ENCODE measurements at regions not wholly inside any gene's neighbourhood (a gene's known extent, or its start where the extent isn't known, plus 50 kb on each side); places are given as distances from the start of the nearest gene placed in this dataset.

DNA sequence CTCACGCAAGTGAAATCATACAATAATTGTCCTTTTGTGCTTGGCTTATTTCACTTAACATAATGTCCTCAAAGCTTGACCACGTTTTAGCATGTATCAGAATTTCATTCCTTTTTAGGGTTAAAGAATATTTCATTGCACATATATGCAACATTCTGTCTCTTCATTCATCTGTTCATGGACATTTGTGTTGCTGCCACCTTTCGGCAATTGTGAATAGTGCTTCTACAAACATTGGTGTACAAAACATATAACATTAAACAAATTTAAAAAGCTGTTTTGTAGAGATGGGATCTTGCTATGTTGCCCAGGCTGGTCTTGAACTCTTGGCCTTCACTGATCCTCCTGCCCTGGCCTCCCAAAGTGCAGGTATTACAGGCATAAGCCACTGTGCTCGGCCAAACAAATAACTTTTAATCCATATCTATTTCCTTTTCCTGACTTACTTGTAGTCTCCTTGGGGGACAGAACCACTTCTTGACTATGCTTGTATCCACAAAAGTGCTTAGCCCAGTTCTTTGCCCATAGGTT, 209.3 kb downstream of the SLC4A3 start:
- no peak overlapping the region for H3K27ac ChIP-seq (ENCODE audit: low read depth in 1 of 2, low read length in 1 of 2)
- no peaks in the 10 kb centered on the region for H3K4me1 ChIP-seq (ENCODE audit: control insufficient read depth in 5 of 5, insufficient read depth in 5 of 5, low read length in 5 of 5)
- TF ChIP-seq, protein P1, sequence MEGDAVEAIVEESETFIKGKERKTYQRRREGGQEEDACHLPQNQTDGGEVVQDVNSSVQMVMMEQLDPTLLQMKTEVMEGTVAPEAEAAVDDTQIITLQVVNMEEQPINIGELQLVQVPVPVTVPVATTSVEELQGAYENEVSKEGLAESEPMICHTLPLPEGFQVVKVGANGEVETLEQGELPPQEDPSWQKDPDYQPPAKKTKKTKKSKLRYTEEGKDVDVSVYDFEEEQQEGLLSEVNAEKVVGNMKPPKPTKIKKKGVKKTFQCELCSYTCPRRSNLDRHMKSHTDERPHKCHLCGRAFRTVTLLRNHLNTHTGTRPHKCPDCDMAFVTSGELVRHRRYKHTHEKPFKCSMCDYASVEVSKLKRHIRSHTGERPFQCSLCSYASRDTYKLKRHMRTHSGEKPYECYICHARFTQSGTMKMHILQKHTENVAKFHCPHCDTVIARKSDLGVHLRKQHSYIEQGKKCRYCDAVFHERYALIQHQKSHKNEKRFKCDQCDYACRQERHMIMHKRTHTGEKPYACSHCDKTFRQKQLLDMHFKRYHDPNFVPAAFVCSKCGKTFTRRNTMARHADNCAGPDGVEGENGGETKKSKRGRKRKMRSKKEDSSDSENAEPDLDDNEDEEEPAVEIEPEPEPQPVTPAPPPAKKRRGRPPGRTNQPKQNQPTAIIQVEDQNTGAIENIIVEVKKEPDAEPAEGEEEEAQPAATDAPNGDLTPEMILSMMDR (IDR thresholded peaks at IDR 0.05; ENCODE audit: control extremely low read depth, extremely low read depth): no peak
- H3K4me3 ChIP-seq: no peak overlapping the region
- WGBS, 2 donors: 75 to 84% methylated on average over 4 of the region's 4 CpGs
- no peak overlapping the region for H3K9ac ChIP-seq (ENCODE audit: insufficient read depth in 1 of 2, low read length in 2 of 2)
- peaks cover 0 to 3% (median 0%) of the 10 kb centered on the region in 4 donors for H3K9me3 ChIP-seq (ENCODE audit: control insufficient read depth in 4 of 4, insufficient read depth in 3 of 4, low read length in 3 of 4)
- DNase-seq: no peak
- ATAC-seq (ENCODE audit: insufficient read depth, low FRiP score): no peak
- H3K27me3 ChIP-seq (ENCODE audit: control insufficient read depth in 3 of 3, insufficient read depth in 3 of 3, low read length in 2 of 3): no peaks in the 10 kb centered on the region
- H3K36me3 ChIP-seq (ENCODE audit: control insufficient read depth in 4 of 4, insufficient read depth in 4 of 4, low read length in 4 of 4): no peaks in the 10 kb centered on the region

DNA sequence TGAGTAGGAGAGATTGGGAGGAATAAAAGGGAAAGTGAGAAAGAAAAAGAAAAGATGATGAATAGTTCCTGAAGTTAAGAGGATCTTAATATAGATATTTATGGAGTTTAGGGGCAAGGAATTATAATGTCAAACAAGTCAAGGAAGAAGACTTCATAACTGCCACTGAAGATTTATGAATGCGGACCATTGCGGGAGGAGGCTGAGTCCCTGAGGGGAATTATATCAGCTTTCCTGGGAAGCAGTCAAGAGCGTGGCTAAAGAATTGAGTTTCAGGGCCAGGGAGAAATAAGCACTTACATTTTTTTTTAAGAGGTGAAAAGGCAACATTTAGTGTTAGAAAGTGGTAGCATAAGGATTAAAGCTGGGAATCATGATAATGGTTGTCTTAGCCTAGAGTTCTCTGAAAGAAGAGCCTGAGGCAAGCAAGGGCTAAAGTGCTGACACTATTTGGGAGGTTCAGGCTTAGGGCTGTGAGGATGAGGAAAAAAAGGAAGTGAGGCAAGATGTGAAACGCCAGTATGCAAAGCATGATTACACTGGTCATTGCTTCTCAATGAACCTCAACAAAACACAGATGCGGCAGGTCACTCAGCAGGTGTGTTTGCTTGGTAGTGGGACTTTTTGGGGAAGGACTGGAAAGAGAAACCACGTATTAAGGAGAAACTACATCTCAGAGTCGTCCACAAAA, 217.1 kb downstream of the SLC4A3 start:
- ATAC-seq (ENCODE audit: insufficient read depth, low FRiP score): no peak
- H3K27ac ChIP-seq (ENCODE audit: low read depth in 1 of 2, low read length in 1 of 2): no peak overlapping the region
- H3K4me1 ChIP-seq (ENCODE audit: control insufficient read depth in 5 of 5, insufficient read depth in 5 of 5, low read length in 5 of 5): no peaks in the 10 kb centered on the region
- DNase-seq: no peak
- no peak overlapping the region for H3K9ac ChIP-seq (ENCODE audit: insufficient read depth in 1 of 2, low read length in 2 of 2)
- WGBS, 2 donors: 56 to 68% methylated on average over 7 of the region's 7 CpGs
- no peaks in the 10 kb centered on the region for H3K9me3 ChIP-seq (ENCODE audit: control insufficient read depth in 4 of 4, insufficient read depth in 3 of 4, low read length in 3 of 4)
- no peaks in the 10 kb centered on the region for H3K27me3 ChIP-seq (ENCODE audit: control insufficient read depth in 3 of 3, insufficient read depth in 3 of 3, low read length in 2 of 3)
- H3K36me3 ChIP-seq (ENCODE audit: control insufficient read depth in 4 of 4, insufficient read depth in 4 of 4, low read length in 4 of 4): no peaks in the 10 kb centered on the region
- TF ChIP-seq, protein P1 (IDR thresholded peaks at IDR 0.05; ENCODE audit: control extremely low read depth, extremely low read depth): no peak
- no peak overlapping the region for H3K4me3 ChIP-seq

DNA sequence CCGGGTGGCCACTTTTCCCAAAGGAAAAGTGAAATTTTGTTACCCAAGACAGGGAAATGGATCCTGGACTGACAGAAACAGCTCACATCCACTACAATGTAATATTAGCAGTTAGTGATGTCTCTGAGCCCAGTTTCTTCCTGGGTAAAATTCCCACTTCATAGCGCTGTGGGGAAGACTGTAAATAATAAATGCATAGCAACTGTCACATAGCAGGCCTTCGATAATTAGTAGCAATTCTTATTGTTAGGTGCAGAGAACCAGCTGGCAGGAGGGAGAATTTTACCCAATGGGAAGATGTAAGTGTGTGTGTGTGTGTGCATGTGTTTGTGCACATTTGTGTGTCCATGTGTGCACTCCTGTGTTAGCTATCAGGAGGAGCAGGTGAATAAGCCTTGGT, 221.5 kb downstream of the SLC4A3 start:
- WGBS, 2 donors: 92 to 98% methylated on average over 3 of the region's 3 CpGs
- ATAC-seq (ENCODE audit: insufficient read depth, low FRiP score) (no peak), DNase-seq (no peak)
- Histone ChIP-seq H3K4me1 (ENCODE audit: control insufficient read depth in 5 of 5, insufficient read depth in 5 of 5, low read length in 5 of 5) (peaks cover 0 to 16% (median 0%) of the 10 kb centered on the region in 5 donors), H3K9ac (ENCODE audit: insufficient read depth in 1 of 2, low read length in 2 of 2) (no peak overlapping the region), H3K27ac (ENCODE audit: low read depth in 1 of 2, low read length in 1 of 2) (no peak overlapping the region), H3K4me3 (no peak overlapping the region), H3K27me3 (ENCODE audit: control insufficient read depth in 3 of 3, insufficient read depth in 3 of 3, low read length in 2 of 3) (no peaks in the 10 kb centered on the region), H3K9me3 (ENCODE audit: control insufficient read depth in 4 of 4, insufficient read depth in 3 of 4, low read length in 3 of 4) (peaks cover 0 to 5% (median 0%) of the 10 kb centered on the region in 4 donors), H3K36me3 (ENCODE audit: control insufficient read depth in 4 of 4, insufficient read depth in 4 of 4, low read length in 4 of 4) (no peaks in the 10 kb centered on the region)
- TF ChIP-seq, protein P1 (IDR thresholded peaks at IDR 0.05; ENCODE audit: control extremely low read depth, extremely low read depth): no peak

Data from lung (tissue), 11 donors.